KMS-11 (cell line): ENCODE measurements at regions not wholly inside any gene's neighbourhood (a gene's known extent, or its start where the extent isn't known, plus 50 kb on each side); places are given as distances from the start of the nearest gene placed in this dataset.

Source experiments
- H2AFZ ChIP-seq: fragments of 200-600 bp; sonication (generic); 2 replicates; pipeline ENCODE4 v1.6.1; 2016; ENCODE audit warnings: antibody characterized with exemption, mixed run types, low read depth
- H3K27ac ChIP-seq: fragments of 200-600 bp; sonication (generic); 2 replicates; pipeline ENCODE4 v1.6.1; 2016; ENCODE audit warnings: mild to moderate bottlenecking, mixed run types
- H3K27me3 ChIP-seq: fragments of 200-600 bp; sonication (generic); 2 replicates; pipeline ENCODE4 v1.6.1; 2017; ENCODE audit warnings: mild to moderate bottlenecking, low read depth, mixed run types, moderate library complexity; ENCODE audit not compliant: insufficient read depth
- H3K36me3 ChIP-seq: fragments of 200-600 bp; sonication (generic); 2 replicates; pipeline ENCODE4 v1.6.1; 2017; ENCODE audit warnings: mild to moderate bottlenecking, mixed run types; ENCODE audit not compliant: insufficient read depth
- H3K4me1 ChIP-seq: fragments of 200-600 bp; sonication (generic); 2 replicates; pipeline ENCODE4 v1.6.1; 2016; ENCODE audit warnings: mild to moderate bottlenecking, low read depth, mixed run types; ENCODE audit not compliant: poor library complexity, severe bottlenecking
- H3K4me2 ChIP-seq: fragments of 200-600 bp; sonication (generic); 2 replicates; pipeline ENCODE4 v1.7.0; 2016; ENCODE audit warnings: mild to moderate bottlenecking, mixed run types
- H3K4me3 ChIP-seq: fragments of 200-600 bp; sonication (generic); IDR thresholded peaks from 2 replicates; pipeline ENCODE4 v1.6.1; 2017; ENCODE audit warnings: low read depth, low read length, mixed read lengths; ENCODE audit not compliant: insufficient read depth
- H3K79me2 ChIP-seq: fragments of 200-600 bp; sonication (generic); 2 replicates; pipeline ENCODE4 v1.6.1; 2016; ENCODE audit warnings: low read depth, mixed run types; ENCODE audit not compliant: insufficient read depth
- H3K9ac ChIP-seq: fragments of 200-600 bp; sonication (generic); 2 replicates; pipeline ENCODE4 v1.6.1; 2016; ENCODE audit warnings: mild to moderate bottlenecking, mixed run types
- H4K20me1 ChIP-seq: fragments of 200-600 bp; sonication (generic); 2 replicates; pipeline ENCODE4 v1.6.1; 2016; ENCODE audit warnings: mild to moderate bottlenecking, mixed run types; ENCODE audit not compliant: insufficient read depth
- CTCF ChIP-seq: fragments of 200-600 bp; sonication (generic); conservative IDR thresholded peaks from 2 replicates; pipeline ENCODE4 v1.6.1; 2017; ENCODE audit warnings: low read depth, mild to moderate bottlenecking, antibody characterized with exemption, low read length, moderate library complexity, mixed read lengths

- Histone ChIP-seq H3K4me2 (no peak overlapping the region), H3K4me3 (no peak overlapping the region), H3K36me3 (no peaks in the 10 kb centered on the region), H2AFZ (no peak overlapping the region), H3K27ac (no peak overlapping the region), H3K79me2 (no peaks in the 10 kb centered on the region), H4K20me1 (no peaks in the 10 kb centered on the region), H3K4me1 (no peaks in the 10 kb centered on the region), H3K9ac (no peak overlapping the region), H3K27me3 (no peaks in the 10 kb centered on the region)
- no peak for TF ChIP-seq CTCF
Measured at GRCh38 chr2:236344446-236344845, 80.2 kb upstream of the ASB18 start.

GRCh38 chr2:236345081-236345714 lies 81.0 kb upstream of the ASB18 start:
- H3K4me1 ChIP-seq = no peaks in the 10 kb centered on the region
- H3K9ac ChIP-seq = no peak overlapping the region
- H3K4me2 ChIP-seq = no peak overlapping the region
- H3K27ac ChIP-seq = no peak overlapping the region
- TF ChIP-seq CTCF = no peak
- no peak overlapping the region for H3K4me3 ChIP-seq
- no peaks in the 10 kb centered on the region for H4K20me1 ChIP-seq
- no peak overlapping the region for H2AFZ ChIP-seq
- no peaks in the 10 kb centered on the region for H3K79me2 ChIP-seq
- H3K27me3 ChIP-seq = no peaks in the 10 kb centered on the region
- no peaks in the 10 kb centered on the region for H3K36me3 ChIP-seq

GRCh38 chr2:236346366-236346765 lies 82.2 kb upstream of the ASB18 start:
- Histone ChIP-seq H3K4me1 (no peaks in the 10 kb centered on the region), H3K27ac (no peak overlapping the region), H2AFZ (no peak overlapping the region), H3K4me3 (no peak overlapping the region), H4K20me1 (no peaks in the 10 kb centered on the region), H3K9ac (no peak overlapping the region), H3K27me3 (no peaks in the 10 kb centered on the region), H3K79me2 (no peaks in the 10 kb centered on the region), H3K36me3 (no peaks in the 10 kb centered on the region), H3K4me2 (no peak overlapping the region)
- no peak for TF ChIP-seq CTCF

GRCh38 chr2:236348279-236348678 lies 84.1 kb upstream of the ASB18 start:
- no peaks in the 10 kb centered on the region for H3K27me3 ChIP-seq
- no peaks in the 10 kb centered on the region for H4K20me1 ChIP-seq
- TF ChIP-seq CTCF = no peak
- no peak overlapping the region for H3K9ac ChIP-seq
- no peaks in the 10 kb centered on the region for H3K36me3 ChIP-seq
- no peaks in the 10 kb centered on the region for H3K4me1 ChIP-seq
- H3K27ac ChIP-seq = no peak overlapping the region
- no peaks in the 10 kb centered on the region for H3K79me2 ChIP-seq
- H3K4me3 ChIP-seq = no peak overlapping the region
- no peak overlapping the region for H3K4me2 ChIP-seq
- H2AFZ ChIP-seq = no peak overlapping the region
